ENCODE measurements at regions not wholly inside any gene's neighbourhood (a gene's known extent, or its start where the extent isn't known, plus 50 kb on each side); places are given as distances from the start of the nearest gene placed in this dataset.

GRCh38 chr9:20117482-20117881, 328.6 kb upstream of the SLC24A2 start:
- no peak for DNase-seq (ENCODE audit: low spot score)

- no peak for DNase-seq (ENCODE audit: low spot score)
Observed at GRCh38 chr9:20114974-20115373, 326.1 kb upstream of the SLC24A2 start.

GRCh38 chr9:20112205-20112783, 323.5 kb upstream of the SLC24A2 start:
- DNase-seq (ENCODE audit: low spot score) = no peak

DNA sequence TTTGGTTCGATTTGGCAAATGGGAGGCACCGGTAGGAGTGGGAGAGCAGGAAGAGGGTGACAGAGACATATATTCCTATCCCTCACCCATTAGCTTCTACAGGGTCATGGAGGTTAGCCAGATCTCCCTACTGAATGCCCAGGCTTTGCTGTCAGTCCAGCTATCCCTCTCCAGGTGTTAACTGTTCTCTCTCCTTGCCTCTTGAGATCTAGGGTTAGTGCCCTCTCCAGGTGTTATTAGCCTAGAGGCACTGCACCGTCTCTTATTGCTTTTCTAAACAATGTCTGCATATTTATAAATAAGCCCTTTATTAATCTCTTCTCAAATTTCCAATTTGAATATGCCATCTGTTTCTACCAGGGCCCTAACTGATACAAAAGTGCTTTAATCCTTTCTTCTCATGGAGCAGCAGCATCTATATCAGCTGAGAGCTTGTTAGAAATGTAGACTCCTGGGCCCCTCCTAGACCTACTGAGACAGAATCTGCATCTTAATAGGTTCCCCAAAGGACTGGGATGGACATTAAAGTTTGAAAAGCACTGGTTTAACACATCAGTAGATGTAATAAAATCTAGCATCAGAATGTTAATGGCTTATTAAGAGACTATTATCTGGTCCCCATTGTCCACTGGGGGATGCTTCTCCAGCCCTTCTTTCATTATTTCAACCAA, 322.5 kb upstream of the SLC24A2 start:
- no peak for DNase-seq (ENCODE audit: low spot score)

DNA sequence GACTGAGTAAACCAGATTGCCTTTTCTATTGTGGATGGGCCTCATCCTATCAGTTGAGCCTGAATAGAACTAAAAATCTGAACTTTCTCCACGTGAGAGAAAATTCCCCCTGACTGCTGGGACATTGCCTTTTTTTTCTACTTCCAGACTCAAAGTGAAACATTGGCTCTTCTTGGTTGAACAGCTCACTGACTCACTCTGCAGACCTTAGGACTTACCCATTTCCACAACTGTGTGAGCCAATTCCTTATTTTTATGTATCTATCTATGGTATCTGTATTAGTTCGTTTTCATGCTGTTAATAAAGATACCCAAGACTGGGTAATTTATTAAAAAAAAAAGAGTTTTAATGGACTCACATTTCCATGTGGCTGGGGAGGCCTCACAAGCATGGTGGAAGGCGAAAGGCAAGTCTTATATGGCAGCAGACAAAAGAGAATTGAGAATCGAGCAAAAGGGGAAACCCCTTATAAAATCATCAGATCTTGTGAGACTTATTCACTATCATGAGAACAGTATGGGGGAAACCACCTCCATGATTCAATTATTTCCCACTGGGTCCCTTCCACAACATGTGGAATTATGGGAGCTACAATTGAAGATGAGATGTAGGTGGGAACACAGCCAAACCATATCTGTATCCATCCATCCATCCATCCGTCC, 306.7 kb upstream of the SLC24A2 start:
- DNase-seq (ENCODE audit: low spot score) = no peak

DNA sequence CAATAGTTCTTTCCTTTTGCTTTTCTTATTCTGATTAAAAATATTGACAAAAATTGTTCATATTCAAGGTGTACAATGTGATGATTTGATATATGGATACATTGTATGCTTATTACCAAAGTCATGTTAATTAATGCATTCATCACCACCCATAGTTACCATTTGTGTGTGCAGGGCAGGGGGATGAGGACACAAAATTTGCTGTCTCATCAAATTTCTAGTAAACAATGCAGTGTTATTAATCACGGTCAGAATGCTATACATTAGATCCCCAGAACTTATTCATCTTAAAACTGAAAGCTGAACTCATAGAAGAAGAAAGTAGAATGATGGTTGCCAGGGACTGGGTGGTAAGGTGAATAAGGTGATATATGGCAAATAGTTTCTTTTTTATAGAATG, 303.7 kb upstream of the SLC24A2 start:
- no peak for DNase-seq (ENCODE audit: low spot score)

- no peak for DNase-seq (ENCODE audit: low spot score)
Observed at GRCh38 chr9:20087481-20087880, 298.6 kb upstream of the SLC24A2 start.

DNA sequence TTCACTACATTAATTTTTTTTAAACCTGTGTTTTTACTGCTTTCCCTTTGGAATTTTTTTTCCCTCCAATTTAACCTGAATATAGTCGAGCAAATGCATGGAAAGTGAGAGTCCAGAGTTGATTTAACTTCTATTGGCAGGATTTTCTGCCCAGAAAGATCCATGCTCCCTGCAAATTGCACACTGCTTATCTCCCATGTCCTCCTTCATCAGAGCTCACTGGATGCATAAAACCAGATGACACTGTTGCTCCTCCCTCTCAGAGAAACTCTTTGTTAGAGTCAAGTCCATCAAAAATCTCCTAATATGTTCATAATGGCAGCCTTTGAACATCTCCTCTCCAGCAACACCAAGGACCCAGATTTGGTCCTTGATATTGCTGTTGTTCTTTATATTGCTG, 297.0 kb upstream of the SLC24A2 start:
- no peak for DNase-seq (ENCODE audit: low spot score)

- DNase-seq (ENCODE audit: low spot score) = no peak
Observed at GRCh38 chr9:20084125-20084524, 295.3 kb upstream of the SLC24A2 start.

DNA sequence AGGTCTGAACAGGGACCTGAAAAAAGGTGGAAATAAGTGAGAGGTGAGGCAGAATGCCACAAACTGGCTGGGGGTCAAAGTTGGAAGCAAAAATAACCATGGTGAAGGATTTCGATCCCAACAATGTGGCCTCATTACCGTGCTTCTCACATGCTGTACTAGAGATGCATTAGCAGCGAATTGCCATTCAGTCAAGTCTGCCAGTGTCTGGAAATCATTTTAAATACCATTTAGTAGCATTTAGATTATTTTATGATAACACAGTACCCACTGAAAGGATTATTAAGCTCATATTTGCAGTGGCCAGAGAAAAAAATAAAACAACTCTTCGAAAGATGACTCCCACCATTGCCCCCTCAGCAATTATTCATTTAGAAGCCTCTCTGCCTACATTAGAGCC, 294.6 kb upstream of the SLC24A2 start:
- DNase-seq (ENCODE audit: low spot score) = no peak

GRCh38 chr9:20082831-20083230, 294.0 kb upstream of the SLC24A2 start:
- no peak for DNase-seq (ENCODE audit: low spot score)

GRCh38 chr9:20082406-20082805, 293.6 kb upstream of the SLC24A2 start:
- DNase-seq (ENCODE audit: low spot score) = no peak

DNA sequence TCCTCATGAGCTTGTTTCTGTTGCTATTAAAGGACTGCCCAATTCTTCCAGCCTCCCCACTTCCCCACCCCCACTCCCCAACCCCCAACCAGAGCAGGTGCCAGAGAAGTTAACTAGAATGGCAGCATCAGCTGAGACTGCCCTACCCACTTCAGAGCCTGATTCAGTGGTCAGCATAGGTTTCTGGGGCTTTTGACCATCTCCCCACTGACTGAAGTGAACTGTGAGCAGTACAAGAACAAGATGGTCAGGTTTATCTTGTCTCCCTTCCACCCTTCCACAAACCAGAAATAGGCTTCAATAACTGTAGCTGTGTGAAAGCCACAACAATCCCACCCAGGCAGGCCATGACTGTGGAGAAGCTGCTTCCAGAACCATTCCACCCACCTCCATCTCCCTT, 289.4 kb upstream of the SLC24A2 start:
- DNase-seq (ENCODE audit: low spot score) = no peak

GRCh38 chr9:20074291-20074690, 285.5 kb upstream of the SLC24A2 start:
- DNase-seq (ENCODE audit: low spot score) = no peak

DNA sequence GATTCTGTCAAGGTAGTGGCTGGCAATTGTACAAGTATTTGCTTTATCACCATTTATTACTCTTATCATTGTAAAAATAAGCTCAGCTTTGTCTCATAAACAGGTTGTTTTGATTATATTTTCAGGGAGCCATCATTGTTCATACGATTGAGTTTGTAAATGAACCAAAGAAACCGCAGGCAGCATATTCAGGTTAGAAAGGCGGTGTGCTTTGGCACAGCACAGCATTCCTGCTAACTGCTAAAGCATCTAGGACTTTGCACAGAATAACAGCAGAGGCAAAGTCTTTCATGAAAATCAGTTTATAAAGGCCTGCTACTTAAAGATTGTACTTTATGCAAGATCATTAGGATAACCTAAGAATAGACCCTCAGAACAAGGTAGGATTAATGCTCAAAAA, 281.5 kb upstream of the SLC24A2 start:
- no peak for DNase-seq (ENCODE audit: low spot score)

- DNase-seq (ENCODE audit: low spot score) = no peak
Observed at GRCh38 chr9:20065796-20066700, 277.2 kb upstream of the SLC24A2 start.

DNA sequence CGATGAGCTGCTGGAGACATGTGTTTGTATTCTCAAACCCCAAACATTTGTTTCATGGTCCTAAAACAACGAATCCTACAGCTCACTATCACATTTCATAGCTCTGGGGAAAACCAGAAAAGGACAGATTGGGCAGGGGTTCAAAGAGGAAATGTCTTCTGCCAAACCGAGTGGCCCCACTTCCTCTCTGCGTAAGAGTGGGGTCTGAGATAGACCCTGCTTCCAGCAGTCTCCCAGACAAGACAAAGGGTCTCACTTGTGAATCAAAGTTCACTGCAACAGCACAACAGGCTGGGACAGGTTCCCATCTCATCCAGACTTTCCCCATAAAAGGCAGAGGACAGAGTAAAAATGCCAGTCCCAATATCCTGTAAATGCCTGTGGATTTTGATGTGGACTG, 276.2 kb upstream of the SLC24A2 start:
- no peak for DNase-seq (ENCODE audit: low spot score)

- no peak for DNase-seq (ENCODE audit: low spot score)
Observed at GRCh38 chr9:20054734-20055133, 265.9 kb upstream of the SLC24A2 start.

- no peak for DNase-seq (ENCODE audit: low spot score)
Observed at GRCh38 chr9:20048985-20049384, 260.1 kb upstream of the SLC24A2 start.

GRCh38 chr9:20048437-20048836, 259.6 kb upstream of the SLC24A2 start:
- no peak for DNase-seq (ENCODE audit: low spot score)

- DNase-seq (ENCODE audit: low spot score) = no peak
Observed at GRCh38 chr9:20044686-20045085, 255.8 kb upstream of the SLC24A2 start.

- DNase-seq (ENCODE audit: low spot score) = no peak
Observed at GRCh38 chr9:20043461-20043860, 254.6 kb upstream of the SLC24A2 start.

- no peak for DNase-seq (ENCODE audit: low spot score)
Observed at GRCh38 chr9:20043035-20043434, 254.2 kb upstream of the SLC24A2 start.

All from GM03348 (cell line).